Prostate gland (tissue), 2 donors: ENCODE measurements at regions not wholly inside any gene's neighbourhood (a gene's known extent, or its start where the extent isn't known, plus 50 kb on each side); places are given as distances from the start of the nearest gene placed in this dataset.

Experiments used
- DNase-seq: peaks from one replicate; pipeline ENCODE4 v3.0.0-alpha.2; 2019; ENCODE audit warnings: low spot score
- H3K27ac ChIP-seq, 2 donors: fragments of 200-600 bp; sonication (generic); 2 replicates each; pipeline ENCODE4 v1.5.1; 2017 to 2019
- H3K27me3 ChIP-seq: fragments of 200-600 bp; sonication (generic); replicated peaks from 2 replicates; pipeline ENCODE4 v1.5.1; 2019; ENCODE audit not compliant: insufficient read depth
- H3K36me3 ChIP-seq, 2 donors: fragments of 200-600 bp; sonication (generic); 1 replicate in 1 of 2; 2 replicates in 1 of 2; pipeline versions ENCODE4 v1.5.1 to v1.8.1; 2017 to 2019
- H3K4me1 ChIP-seq: fragments of 200-600 bp; sonication (generic); replicated peaks from 2 replicates; pipeline ENCODE4 v1.5.1; 2019
- H3K4me3 ChIP-seq, 2 donors: fragments of 200-600 bp; sonication (generic); 2 replicates each; pipeline ENCODE4 v1.5.1; 2017 to 2019
- H3K9me3 ChIP-seq: fragments of 200-600 bp; sonication (generic); 2 replicates; pipeline ENCODE4 v1.5.1; 2017
- POLR2A ChIP-seq: fragments of 450-650 bp; IDR thresholded peaks from one replicate; pipeline ENCODE4 v1.6.1; 2016; ENCODE audit warnings: antibody characterized with exemption, mild to moderate bottlenecking
- POLR2AphosphoS5 ChIP-seq: sonication (generic); formaldehyde crosslinking; IDR thresholded peaks from one replicate; pipeline ENCODE4 v1.6.1; 2017; ENCODE audit warnings: antibody characterized with exemption
- WGBS: methylation state at CpG from one replicate; pipeline ENCODE4 v1.1.5; 2018; 5-methylcytosine and 5-hydroxymethylcytosine counted together
- intact Hi-C: fragments of 100-400 bp; cut with DNase I; formaldehyde crosslinking; loops from one replicate; pipeline ENCODE4 v1.14.2; 2022
- TF ChIP-seq, protein P1 (sequence below), 4 experiments: fragments of 200-600 bp in 2 of 4; fragments of 450-650 bp in 2 of 4; sonication (generic) in 2 of 4; IDR thresholded peaks; 1 replicate in 3 of 4; 2 replicates in 1 of 4; pipeline ENCODE4 v1.5.1; 2016 to 2019; ENCODE audit warnings: antibody characterized with exemption in 4 of 4, mild to moderate bottlenecking in 2 of 4, moderate library complexity in 2 of 4

DNA sequence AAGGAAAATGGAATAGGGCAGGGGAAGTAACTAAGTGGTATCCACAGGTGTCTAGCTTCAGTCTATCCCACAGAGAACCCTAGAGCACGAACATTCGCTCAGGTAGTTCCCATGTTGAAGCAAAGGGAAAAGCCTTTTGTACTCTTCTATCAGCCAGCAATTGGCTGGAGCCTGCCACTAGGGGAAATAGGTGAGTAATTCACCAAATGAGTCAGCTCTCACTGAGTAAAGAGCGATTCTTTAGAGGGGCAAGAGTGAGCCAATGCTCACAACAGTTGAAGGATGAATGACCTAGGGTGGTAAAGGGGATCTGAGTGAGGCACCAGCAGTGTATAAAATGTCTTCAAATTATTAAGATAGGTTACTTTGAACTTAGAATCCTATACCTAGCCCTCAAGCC, 94.1 kb upstream of the ZNF800 start:
- WGBS, result 56% methylated on average over 3 of the region's 3 CpGs
- H3K27ac ChIP-seq, result no peak overlapping the region
- DNase-seq, result no peak
- no peak for TF ChIP-seq POLR2A
- TF ChIP-seq, protein P1, sequence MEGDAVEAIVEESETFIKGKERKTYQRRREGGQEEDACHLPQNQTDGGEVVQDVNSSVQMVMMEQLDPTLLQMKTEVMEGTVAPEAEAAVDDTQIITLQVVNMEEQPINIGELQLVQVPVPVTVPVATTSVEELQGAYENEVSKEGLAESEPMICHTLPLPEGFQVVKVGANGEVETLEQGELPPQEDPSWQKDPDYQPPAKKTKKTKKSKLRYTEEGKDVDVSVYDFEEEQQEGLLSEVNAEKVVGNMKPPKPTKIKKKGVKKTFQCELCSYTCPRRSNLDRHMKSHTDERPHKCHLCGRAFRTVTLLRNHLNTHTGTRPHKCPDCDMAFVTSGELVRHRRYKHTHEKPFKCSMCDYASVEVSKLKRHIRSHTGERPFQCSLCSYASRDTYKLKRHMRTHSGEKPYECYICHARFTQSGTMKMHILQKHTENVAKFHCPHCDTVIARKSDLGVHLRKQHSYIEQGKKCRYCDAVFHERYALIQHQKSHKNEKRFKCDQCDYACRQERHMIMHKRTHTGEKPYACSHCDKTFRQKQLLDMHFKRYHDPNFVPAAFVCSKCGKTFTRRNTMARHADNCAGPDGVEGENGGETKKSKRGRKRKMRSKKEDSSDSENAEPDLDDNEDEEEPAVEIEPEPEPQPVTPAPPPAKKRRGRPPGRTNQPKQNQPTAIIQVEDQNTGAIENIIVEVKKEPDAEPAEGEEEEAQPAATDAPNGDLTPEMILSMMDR (IDR thresholded peaks at IDR 0.05), result no peak
- TF ChIP-seq POLR2AphosphoS5, result no peak
- intact Hi-C loops, result no loop called here
- no peak overlapping the region for H3K4me3 ChIP-seq
- no peaks in the 10 kb centered on the region for H3K4me1 ChIP-seq
- H3K36me3 ChIP-seq, result no peaks in the 10 kb centered on the region
- H3K27me3 ChIP-seq, result no peaks in the 10 kb centered on the region
- H3K9me3 ChIP-seq, result no peaks in the 10 kb centered on the region

DNA sequence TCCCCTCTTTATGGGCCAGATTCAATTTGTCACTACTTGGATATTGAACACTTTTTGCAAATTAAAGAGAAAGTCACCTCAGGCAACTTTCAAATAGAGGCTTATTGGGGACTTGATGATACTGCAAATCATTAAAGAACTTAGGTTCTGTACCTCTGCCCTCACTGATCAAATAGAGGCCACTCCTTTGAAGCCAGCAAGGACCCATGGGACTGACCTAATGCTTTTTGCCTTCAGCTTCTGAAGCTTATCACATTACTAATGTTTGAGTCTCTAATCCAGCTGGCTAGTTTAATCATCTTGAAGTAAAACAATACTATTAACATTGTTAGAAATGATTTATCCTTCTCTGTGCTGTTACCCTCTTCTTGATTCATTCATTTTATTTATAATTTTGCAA, 93.0 kb upstream of the ZNF800 start:
- Histone ChIP-seq H3K9me3 (no peaks in the 10 kb centered on the region), H3K27me3 (no peaks in the 10 kb centered on the region), H3K4me3 (no peak overlapping the region), H3K4me1 (no peaks in the 10 kb centered on the region), H3K36me3 (no peaks in the 10 kb centered on the region), H3K27ac (no peak overlapping the region)
- intact Hi-C loops, result no loop called here
- TF ChIP-seq, protein P1 (IDR thresholded peaks at IDR 0.05), result no peak
- TF ChIP-seq POLR2A, result no peak
- no peak for TF ChIP-seq POLR2AphosphoS5
- no peak for DNase-seq

DNA sequence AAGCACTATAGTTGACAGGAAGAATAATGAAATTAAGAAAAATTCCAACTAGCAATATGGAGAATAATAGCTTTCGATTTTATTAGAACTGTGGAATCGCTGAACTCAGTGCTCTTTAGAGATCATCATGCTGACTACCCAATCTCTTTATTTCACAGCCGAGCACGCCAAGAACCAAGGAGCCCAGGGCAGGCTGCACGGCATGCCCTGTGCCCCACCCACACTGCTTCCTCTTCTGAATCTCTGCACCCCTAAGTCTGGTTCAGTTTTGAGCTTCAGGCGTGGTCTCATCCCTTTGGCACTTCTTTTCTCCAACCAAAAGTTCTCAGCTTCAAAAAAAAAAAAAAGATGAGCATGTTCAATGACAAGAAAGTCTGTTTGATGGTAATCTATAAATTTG, 92.4 kb upstream of the ZNF800 start:
- Histone ChIP-seq H3K27ac (no peak overlapping the region), H3K4me3 (no peak overlapping the region), H3K27me3 (no peaks in the 10 kb centered on the region), H3K4me1 (no peaks in the 10 kb centered on the region), H3K36me3 (no peaks in the 10 kb centered on the region), H3K9me3 (no peaks in the 10 kb centered on the region)
- intact Hi-C loops, result no loop called here
- DNase-seq, result no peak
- TF ChIP-seq POLR2AphosphoS5 (no peak), POLR2A (no peak)
- TF ChIP-seq, protein P1 (IDR thresholded peaks at IDR 0.05), result no peak
- WGBS, result 78% methylated on average over 6 of the region's 6 CpGs

- 86% methylated on average over 2 of the region's 2 CpGs for WGBS
- H3K4me3 ChIP-seq, result no peak overlapping the region
- H3K9me3 ChIP-seq, result no peaks in the 10 kb centered on the region
- intact Hi-C loops, result no loop called here
- DNase-seq, result no peak
- TF ChIP-seq, protein P1 (IDR thresholded peaks at IDR 0.05), result no peak
- no peak for TF ChIP-seq POLR2A
- no peak for TF ChIP-seq POLR2AphosphoS5
- H3K27me3 ChIP-seq, result no peaks in the 10 kb centered on the region
- H3K36me3 ChIP-seq, result no peaks in the 10 kb centered on the region
- H3K27ac ChIP-seq, result no peak overlapping the region
- no peaks in the 10 kb centered on the region for H3K4me1 ChIP-seq
Observed at GRCh38 chr7:127478461-127478860, 86.0 kb upstream of the ZNF800 start.

DNA sequence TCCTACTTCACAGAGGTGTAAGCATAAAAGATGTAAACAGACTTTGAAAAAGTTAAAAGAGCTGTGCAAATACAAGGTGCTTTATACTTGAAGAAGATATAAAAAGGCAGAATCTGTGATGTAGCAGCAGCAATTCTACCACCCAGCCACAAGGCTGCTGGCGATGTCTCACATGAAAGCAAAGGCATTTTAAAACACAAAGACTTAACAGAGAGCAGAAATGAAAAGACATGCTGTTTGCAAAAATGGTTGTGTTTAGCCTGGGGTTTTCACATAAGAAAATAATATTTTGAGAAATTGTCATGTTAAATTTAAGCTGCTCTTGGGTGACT, 85.5 kb upstream of the ZNF800 start:
- TF ChIP-seq, protein P1 (IDR thresholded peaks at IDR 0.05), result no peak
- no peak for TF ChIP-seq POLR2A
- no peak for TF ChIP-seq POLR2AphosphoS5
- no peak overlapping the region for H3K4me3 ChIP-seq
- intact Hi-C loops, result no loop called here
- 3% methylated on average over 1 of the region's 1 CpG for WGBS
- H3K36me3 ChIP-seq, result no peaks in the 10 kb centered on the region
- no peaks in the 10 kb centered on the region for H3K9me3 ChIP-seq
- no peak overlapping the region for H3K27ac ChIP-seq
- no peak for DNase-seq
- H3K27me3 ChIP-seq, result no peaks in the 10 kb centered on the region
- H3K4me1 ChIP-seq, result no peaks in the 10 kb centered on the region
